DMS 273 (cell line): ENCODE measurements at regions not wholly inside any gene's neighbourhood (a gene's known extent, or its start where the extent isn't known, plus 50 kb on each side); places are given as distances from the start of the nearest gene placed in this dataset.
"Not testable (repeated sequence)": the region's sequence is repeated elsewhere in the genome, so short reads cannot be mapped to it uniquely, and the experiment has no call there.

Experiments used
- DNase-seq: peaks from one replicate; lab custom pipeline; 2025; ENCODE audit not compliant: unreplicated experiment; lab: John Stamatoyannopoulos, UW

DNA sequence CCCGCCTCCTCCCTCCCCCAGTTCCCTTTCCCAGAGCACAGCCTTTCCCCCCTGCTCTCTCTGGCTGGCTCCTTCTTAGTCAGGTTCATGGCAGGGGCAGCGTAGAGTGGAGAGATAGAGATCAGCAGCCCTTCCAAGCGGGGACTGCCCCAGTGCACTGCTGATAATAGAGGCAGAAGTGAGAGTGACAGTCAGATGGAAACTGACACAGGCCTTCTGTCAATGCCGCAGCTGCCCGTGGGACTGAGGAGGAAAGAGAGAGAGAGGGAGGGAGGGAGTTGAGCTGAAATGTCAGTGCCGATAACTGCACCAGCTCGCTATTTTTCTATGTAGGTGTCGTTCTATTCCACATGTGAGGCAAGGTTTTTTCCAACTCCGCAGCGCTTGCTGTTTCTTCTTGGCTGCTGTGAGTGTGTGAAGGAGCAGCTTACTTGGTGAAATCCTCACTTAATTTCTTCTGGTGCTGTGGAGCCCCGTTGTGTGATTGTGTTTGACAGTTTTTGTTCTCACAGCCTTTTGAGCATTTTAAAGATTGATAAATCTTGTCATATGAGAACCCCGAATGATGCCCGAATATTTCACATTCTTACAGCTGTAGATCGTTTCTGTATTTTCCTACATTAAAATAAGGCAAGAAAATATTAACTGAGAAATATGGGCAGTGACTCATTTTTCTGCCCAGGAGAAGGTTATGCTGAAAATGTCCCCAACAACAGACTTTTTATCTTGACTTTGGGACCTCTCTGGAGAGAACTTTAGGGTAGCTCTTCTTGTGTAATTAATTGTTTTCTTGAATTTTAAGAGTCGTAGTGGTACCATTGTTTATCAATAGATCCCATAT lies 386.4 kb upstream of the MMS22L start:
- no peak for DNase-seq

DNA sequence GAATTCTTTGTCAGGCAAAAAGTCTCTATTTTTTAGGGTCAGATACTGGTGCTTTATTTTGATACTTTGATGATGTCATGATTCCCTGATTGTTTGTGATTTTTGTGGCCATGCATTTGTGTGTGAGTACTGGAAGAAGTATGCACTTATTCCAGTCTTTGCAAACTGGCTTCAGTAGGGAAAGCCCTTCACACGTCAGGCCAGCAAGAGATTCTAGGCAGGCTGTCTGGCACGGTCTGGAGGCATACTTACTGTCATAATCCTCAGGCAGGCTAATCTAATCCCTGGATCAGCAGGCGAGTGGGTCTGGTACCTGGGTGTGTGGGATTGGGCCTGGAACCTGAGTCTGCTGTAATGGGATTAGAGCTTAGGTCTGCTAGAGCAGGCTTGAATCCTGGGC lies 391.8 kb upstream of the MMS22L start:
- no peak for DNase-seq

DNA sequence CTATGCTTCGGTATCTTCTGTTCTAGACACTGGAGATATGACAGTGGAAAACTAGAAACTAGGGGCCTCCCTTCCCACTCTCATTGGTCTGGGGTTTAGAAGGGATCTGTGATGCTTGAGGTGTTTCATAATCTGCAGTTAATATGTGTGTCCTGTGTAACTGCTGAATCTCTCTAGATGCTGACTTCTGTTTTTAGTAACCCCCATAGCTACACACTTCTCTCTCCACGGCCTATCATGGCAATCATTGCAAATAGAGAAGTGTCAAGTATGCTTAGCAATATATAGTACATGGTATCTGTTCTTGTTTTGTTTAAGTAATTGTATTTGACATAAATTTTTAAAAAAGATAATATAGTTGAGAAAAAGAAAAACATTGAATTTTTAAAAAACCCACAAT lies 394.6 kb upstream of the MMS22L start:
- DNase-seq = no peak

DNA sequence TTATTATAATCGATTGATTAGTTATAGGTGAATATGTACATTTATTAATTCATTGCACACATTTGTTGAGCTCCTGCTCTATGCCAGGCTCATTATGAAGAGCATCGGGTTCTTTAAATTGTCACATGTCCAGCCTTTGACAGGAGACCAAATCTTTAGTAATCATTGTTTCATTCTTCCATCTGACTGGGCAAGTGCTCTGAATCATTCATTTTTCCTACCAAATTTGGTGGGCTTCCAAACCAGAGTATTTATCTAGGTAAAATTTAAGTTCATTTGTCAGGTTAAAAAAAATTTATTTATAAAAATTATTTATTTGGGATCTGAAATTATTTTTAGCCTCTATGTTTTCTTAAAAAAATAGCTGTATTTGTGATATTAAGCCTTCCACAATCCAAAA lies 404.9 kb upstream of the MMS22L start:
- DNase-seq = no peak

DNA sequence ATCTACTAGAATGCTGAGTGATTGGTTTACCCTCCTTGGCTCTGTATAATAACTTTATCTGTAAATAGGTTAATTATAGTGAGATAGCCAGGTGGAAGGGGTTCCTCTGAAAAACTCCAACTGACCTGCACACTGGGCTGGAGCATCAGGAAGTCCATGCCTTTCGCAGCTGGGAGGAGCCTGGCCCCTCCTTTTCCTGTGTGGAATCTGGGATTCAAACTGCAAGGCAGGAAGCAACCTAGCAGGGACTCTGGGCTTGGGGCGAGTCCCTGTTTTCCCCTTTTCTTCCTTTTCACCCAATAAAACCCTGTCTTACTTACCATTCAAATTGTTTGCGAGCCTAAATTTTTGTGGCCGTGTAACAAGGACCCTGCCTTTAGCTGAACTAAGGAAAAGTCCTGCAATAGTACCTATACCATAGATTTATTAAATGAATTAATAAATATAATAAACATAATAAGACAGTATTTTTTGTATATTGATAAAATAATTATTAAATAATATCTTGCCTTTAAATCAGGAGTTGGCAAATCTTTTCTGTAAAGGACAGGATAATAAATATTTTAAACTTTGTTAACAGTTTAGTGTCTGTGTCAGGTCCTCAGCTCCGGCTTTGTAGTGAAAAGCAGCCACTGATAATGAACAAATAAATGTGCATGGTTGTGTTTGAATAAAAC lies 406.2 kb upstream of the MMS22L start:
- no peak for DNase-seq

DNA sequence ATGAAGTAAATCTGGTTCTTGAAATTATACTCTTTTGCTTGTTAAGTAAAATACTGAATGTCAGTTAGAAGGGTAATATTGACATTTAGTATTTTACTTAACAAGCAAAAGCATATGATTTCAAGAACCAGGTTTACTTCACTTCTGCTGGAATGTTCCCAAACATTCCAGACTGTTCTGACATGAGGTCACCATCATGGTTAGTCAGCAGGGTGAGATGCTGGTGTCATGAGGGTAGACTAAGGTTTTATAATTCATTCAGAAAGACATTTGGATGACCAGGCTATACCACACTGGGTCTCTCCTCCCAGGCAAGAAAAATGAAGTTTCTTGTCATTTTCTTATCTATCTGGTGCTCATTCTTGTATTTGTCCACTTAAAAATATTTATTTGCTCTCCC lies 414.4 kb upstream of the MMS22L start:
- no peak for DNase-seq

DNA sequence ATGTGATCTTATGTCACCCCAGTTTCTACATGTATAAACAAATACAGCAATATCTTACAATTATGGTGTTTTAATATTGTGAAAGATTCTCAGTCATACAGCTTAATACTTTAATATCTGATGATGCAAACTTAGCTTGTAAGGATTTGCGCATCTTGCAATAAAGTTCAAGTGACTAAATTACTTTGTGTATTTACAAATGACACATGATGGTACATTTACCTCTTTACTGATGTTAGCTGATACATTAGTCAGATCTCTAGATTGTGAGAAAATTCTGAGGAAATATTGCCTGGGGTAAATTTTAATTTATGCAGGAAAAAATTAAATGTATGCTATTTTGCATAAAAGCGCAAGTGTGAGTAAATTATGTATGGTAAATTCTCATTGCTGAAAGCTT lies 418.8 kb upstream of the MMS22L start:
- DNase-seq = no peak

DNA sequence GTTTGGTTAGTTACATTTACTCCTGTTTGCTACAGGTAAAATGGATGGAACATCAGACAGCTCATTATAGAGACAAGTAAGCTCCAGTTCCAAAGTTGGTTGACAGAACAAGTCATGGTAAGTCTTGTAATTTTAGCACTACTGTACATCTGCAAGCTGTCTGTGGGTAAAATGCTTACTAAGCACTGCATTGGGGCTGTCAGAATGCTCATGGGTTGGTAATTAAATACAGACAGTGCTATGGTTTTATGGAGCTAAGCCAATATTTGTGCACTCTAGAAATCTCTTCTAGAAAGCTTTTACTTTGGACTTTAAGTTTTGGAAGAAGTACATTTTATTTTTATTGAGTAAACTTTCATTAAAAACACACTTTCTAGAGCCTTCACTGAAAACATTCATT lies 419.2 kb upstream of the MMS22L start:
- no peak for DNase-seq

DNA sequence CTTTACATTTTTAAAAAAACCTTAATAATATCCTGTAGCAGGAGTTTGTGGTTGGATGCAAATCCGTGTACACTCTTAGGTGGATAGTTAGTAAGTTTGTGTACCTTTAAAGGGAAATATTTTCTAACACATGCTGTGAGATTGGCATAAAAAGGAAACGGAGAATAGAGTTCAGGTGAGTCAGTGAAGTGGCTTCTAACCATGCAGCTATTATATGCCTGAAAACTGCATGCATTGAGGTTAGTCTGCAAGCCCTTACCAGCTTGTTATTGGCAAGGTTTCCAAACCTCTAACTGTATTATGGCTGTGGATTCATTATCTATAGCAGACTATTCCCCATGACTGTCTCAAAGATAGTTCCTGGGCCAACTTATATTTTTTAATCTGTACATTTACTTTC lies 420.6 kb upstream of the MMS22L start:
- DNase-seq = no peak

DNA sequence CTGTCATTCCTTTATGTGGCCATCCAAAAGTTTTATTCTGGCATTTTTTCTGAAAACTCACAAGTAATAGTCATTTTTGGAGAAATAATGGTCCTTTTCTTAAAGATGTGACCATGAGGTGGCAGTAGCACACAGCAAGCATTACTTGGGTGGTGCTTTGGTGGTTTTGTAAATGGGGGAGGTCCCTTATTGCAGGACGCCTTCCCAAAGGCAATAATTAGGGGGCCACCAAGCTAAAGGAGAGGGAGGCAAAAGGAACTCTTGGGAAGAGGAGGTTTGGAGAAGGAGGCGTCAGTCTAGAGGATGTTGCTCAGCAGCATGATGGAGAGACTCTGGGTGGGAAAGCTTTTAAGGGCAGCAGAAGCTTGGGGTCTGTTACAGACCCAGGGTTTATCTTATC lies 422.6 kb upstream of the MMS22L start:
- DNase-seq = peak; percentile 7

DNA sequence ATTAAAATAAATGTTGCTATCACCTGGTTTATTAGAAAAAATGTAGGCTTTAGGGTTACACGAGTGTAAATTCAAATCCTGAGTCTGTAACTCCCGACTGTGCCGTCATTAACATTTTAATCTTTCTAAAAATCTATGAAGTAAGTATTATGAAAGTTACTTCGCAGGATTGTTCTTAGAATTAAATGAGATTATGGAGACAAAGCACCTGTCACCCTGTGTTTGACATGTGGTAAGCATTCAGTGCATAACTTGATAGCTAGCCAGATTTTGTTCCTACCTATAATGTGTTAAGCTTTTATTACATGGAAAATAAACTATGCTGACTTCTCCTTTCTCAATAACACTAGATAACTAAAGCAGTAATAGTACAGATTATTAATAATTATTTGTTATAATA lies 429.7 kb upstream of the MMS22L start:
- no peak for DNase-seq

DNA sequence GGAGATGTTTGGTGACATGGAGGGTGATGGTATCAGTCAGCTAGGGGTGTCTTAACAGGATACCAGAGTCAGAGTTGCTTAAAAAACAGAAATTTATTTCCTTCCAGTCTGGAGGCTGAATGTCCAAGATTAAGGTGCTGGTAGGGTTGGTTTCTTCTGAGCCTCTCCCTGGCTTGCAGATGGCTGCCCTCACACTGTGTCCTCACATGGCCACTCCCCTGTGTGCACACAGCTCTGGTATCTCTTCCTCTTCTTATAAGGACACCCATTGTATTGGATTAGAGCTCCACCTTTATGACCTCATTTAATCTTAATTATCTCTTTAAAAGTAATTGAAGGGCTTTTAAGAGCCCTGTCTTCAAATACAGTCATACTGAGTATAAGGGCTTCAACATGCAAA lies 431.8 kb upstream of the MMS22L start:
- DNase-seq = no peak

DNA sequence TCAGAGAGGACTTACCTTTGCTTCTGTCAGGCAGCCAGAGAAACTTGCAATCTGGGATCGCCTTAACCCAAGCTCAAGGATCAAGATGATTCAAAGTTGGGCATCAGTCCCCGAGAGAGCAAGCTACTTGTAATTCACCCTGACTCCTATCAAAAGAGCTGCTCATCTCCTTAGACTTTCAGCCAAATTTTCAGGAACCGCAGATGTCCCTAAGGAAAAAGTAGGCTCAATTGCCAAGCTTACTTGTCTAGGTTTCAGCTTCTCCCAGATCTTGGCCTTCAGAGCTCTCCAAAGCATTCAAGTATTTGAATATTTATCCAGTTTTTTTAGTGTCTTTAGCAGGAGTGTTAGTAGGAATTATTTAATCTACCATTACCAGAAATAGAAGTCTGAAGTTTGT lies 434.1 kb upstream of the MMS22L start:
- no peak for DNase-seq

DNA sequence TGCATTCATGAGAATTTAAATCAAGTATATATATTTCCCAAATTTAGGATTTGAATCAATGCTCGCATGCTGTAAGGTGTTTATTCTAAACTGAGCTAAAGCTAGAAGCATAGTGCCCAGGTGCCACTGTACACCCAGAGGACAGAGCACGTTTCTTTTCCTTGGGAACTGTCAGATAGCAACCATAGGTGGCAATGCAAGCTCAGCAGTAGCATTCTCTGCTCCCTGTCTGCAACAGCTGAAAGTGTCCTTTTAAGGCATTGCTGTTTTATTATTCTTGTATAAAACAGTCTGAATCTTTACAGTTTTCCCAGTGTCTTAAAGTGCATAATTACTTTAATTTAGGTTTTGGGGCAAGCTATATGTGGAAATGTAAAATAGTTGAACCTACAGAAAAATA lies 443.4 kb upstream of the MMS22L start:
- peak; percentile 1 for DNase-seq

DNA sequence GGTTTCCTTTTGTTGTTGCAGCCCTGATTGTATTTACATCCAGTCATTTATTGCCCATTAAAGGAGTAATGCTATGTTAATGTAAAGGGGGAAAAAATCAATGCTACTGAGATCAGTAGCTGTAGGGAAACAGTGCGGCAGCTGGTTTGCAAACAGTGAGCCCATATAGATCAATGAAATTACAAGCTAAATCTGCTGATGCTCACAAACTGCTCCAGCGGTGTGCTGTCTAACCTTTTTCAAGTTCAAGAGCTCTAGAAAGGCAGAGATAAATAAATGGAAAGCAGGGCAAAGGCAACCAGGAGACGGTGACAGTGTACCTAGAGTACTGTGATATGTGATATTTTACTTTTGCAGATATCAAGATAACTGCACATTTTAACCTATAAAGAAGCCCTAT lies 449.0 kb upstream of the MMS22L start:
- no peak for DNase-seq

DNA sequence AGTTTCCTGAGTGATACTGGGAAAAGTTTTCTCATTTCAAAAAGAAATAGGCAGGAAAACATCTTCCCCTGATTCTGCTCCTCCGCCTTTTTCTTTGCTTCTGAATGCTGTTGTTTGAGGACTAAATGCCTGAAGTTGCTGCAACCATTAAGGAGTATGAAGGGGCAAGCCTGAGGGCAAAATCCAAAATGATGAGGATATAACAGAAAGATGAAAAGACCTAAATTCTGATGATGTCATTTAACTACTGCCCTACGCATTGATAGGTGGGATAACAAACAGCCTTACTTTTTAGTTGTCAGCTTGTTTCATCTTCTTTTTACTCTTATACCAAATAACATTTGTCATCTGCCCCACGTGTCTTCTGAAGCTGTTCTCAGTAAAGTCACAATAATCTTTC lies 474.6 kb upstream of the MMS22L start:
- no peak for DNase-seq

DNA sequence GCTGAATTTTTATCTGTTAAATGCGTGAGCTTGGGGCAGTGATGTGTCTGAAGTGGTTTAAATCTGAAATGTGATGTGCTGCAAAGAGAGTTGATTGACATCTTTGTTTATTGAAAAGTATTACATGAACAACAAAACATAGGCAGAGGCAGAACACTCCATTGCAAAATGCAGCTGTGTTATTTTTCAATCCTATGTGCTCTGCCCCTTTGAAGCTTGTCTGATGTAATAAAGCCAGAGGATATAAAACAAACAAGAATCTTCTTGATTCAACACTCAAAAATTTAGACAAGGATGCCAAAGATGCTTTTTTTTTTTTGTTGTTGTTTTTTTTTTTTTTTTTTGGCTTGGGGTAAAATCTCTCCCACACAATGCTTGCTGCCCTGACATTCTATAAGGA lies 482.4 kb upstream of the MMS22L start:
- DNase-seq = no peak

DNA sequence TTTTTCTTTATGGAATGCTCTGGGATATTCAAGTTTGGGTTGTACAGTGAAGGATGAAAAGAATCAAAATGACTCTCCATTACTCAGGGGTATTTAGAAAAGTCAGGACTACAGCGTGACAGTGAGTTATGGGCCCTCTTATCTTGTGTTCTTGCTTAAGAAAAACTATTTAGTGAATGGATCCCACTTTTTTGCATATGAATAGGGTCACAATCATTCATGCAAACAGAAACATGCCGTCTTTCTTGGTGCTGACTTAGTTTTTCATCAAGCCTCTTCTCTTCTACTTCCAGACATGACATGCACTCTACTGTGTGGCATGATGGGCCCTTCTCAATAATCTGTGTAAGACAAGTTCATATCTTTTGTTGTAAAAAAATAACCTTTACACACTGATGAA lies 488.4 kb upstream of the MMS22L start:
- no peak for DNase-seq

DNA sequence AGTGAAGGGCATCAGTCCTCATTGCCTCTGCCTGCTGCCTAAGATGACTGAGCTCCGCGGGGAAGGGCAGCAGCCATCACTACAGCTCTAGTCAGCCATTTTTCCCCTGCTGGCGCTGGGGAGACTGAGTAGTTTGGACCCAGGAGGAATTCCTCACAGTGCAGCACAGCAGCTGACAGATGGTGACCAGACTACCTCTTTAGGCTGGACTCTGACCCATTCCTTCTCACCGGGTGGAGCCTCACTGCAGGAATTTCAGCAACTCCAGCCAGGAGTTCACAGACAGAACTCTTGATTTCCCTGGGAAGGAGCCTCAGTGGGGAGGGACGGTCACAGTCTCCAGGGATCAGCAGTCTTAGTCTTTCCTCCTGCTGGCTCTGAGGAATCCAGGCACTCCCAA lies 492.0 kb upstream of the MMS22L start:
- no peak for DNase-seq

DNA sequence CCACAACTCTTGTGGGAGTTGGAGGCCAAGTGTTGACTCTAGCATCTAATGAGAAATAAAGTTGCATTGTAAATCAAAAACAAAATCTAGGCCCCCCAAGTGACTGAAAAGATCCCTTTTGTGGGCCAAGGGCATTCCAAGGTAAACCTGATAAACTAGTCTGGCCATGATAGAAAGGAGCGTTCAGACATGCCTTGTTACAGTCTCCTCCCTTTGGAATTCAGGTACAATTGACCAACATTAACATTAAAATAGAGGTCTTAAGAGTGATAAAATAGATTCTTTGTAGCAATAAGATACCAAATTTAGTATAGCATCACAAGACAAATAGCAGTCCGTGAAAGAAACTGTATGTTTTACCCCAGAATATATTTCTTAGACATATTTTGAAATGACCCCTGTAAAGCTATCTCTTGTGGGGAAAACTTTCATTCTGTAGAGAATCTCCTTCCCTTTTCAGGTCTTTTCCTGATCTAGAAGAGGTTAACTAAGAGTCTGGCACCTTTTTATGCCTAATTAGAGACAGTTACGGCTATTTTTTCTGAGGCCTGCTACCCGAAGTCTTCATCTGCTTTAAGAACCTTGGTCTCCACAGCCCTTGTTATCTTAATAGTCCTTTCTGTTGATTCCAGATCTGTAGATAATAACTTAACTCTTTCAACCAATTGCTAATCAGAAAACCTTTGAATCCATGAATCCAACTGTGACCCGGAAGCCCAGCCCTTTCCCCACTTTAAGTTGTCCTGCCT lies 495.4 kb upstream of the MMS22L start:
- DNase-seq = no peak

DNA sequence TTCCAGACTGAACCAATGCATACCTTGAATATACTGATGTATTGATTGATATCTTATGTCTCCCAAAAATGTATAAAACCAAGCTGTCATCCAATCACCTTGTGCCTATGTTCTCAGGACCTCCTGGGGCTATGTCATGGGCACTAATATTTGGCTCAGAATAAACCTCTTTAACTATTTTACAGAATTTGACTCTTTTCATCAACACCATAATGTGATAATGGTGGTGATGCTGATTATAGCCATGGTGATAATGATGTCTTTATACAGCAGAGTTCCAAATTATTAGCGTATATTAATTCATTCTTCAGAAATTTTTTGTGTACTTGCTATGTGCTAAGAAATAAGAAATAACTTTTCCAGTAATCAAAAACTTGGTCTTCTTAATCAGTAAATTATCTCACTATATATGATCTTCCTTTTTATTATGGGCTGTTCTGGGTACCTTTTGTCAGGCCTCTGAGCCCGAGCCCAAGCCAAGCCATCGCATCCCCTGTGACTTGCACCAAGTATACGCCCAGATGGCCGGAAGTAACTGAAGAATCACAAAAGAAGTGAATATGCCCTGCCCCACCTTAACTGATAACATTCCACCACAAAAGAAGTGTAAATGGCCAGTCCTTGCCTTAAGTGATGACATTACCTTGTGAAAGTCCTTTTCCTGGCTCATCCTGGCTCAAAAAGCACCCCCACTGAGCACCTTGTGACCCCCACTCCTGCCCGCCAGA lies 496.2 kb upstream of the MMS22L start:
- DNase-seq = not testable (repeated sequence)
